ENCODE measurements at regions not wholly inside any gene's neighbourhood (a gene's known extent, or its start where the extent isn't known, plus 50 kb on each side); places are given as distances from the start of the nearest gene placed in this dataset.

DNA sequence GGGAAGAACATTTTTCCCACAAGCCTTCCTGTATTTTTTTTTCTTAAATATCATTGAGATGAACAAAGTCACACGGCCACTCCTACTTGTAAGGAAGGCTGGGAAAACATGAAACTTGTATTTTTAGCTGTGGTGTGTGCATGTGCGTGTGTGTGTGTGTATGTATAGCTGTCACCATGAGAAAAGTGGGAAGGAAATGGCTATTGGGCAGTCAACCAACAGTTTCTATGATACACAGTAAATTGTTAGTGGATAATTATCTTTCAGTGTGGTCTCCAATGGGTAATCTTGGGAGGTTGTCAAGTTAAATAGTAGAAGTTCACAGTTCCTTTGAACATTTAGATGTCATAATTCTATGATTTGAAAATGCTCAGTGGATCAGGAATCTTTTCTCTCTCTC lies 132.7 kb upstream of the USP24 start:
- TF ChIP-seq CTCF (IDR thresholded peaks at IDR 0.05) (no peak), POLR2A (IDR thresholded peaks at IDR 0.05) (no peak)

All from lower leg skin (tissue), 3 donors.